Retinal pigment epithelial cell (primary cell): ENCODE measurements at regions not wholly inside any gene's neighbourhood (a gene's known extent, or its start where the extent isn't known, plus 50 kb on each side); places are given as distances from the start of the nearest gene placed in this dataset.

Source experiments
- DNase-seq: peaks from one replicate; pipeline ENCODE4 v3.0.0-alpha.2; 2010; ENCODE audit warnings: low read depth
- H3K4me3 ChIP-seq: 2 replicates; pipeline ENCODE4 v1.5.1; 2011; ENCODE audit warnings: mild to moderate bottlenecking, low read length, control low read depth, moderate library complexity
- CTCF ChIP-seq: conservative IDR thresholded peaks from 2 replicates; pipeline ENCODE4 v1.5.1; 2011; ENCODE audit warnings: low read depth, low read length, control low read depth, inconsistent platforms

GRCh38 chr11:92330114-92330513 lies 105.5 kb downstream of the FAT3 start:
- TF ChIP-seq CTCF = no peak
- no peak overlapping the region for H3K4me3 ChIP-seq
- DNase-seq = no peak

DNA sequence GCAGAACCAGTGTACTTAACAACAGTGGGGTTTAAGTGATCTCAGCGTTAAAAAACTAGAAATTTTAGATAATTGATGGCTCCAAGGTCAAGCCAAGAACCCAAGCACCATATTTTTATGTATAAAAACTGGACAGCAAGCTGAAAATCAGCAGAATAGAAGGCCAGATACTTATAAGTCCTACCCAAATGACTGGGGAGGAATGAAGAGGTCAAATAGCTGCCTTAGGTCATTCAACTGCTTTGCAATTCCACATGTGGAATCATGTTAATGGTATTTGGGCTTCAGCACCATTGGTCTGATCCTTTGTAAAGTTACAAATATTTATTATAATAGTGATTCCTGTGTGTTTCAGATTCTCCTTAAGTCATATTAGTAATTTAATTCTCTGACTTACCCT lies 108.4 kb downstream of the FAT3 start:
- no peak for DNase-seq
- no peak for TF ChIP-seq CTCF
- H3K4me3 ChIP-seq = no peak overlapping the region

GRCh38 chr11:92340839-92341238 lies 116.2 kb downstream of the FAT3 start:
- DNase-seq = no peak
- peak; percentile 33 for TF ChIP-seq CTCF
- H3K4me3 ChIP-seq = no peak overlapping the region

DNA sequence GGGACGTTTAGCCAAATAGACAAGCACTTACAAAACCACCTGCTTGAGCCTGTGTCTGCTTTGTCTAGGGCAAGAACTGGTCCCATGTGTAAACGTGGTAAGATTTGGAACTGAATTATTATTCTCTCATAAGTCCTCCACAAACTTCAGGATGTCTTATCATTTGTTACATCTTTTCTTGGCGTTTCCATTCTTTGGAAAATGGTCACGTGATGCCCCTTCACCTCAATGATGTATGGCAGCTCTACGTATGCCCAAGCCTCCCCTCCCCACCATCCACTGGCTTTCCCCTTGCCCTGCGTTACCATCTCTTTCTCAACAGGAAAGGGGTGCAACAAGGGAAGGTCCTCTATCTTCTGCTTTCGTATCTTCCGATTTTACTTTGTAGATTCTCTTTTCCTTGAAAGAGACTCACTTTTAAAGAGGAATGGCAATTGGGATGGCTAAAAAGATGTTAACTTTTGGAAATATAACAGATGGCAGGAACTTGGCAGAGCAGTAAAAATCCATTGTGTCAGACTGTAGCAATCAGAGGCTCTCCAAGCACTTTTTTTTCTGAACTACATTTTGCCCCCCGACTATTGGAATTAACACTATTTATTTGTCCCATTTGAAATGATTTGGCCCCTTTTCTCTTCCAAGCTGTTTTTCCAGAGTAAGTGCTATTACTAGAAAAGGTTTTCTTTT lies 117.6 kb downstream of the FAT3 start:
- no peak overlapping the region for H3K4me3 ChIP-seq
- DNase-seq = no peak
- no peak for TF ChIP-seq CTCF

DNA sequence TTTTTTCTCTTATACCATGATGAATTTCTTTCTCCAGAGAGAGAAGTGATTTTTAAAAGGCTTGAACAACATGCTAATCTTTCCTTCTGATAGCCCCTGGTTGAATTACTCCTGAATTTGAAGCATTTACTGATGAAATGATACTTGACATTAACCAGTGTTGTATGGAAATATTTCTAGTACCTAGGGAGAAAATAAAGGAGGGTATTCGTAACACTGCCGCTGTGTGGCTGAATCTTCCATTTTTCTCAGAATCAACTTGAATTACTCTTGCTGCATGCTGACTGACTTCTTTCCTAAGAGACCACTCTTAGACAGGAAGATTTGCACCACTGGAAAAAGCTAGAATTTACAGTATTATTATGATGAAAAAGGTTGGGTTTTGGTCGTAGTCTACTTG lies 118.3 kb downstream of the FAT3 start:
- no peak overlapping the region for H3K4me3 ChIP-seq
- no peak for DNase-seq
- no peak for TF ChIP-seq CTCF

GRCh38 chr11:92346220-92346619 lies 121.6 kb downstream of the FAT3 start:
- H3K4me3 ChIP-seq = no peak overlapping the region
- DNase-seq = no peak
- no peak for TF ChIP-seq CTCF

DNA sequence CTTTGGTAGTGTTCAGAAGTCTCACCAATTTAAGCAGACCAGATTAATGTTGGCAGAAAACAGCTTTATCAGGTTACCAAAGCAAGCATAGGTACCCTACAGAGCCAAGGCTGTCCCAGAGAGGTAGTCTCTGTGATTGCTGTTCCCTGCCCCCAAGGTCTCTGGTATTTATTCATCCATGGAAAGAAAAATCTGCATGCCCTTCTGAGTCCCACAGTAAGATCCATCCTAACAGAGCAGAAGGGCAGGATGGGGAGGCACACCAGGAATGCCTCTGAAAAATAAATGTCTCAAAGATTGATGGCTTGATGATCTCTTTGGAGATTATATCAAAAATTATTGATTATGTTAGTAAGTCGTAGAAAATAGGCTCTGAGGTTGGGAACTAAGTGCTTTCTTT lies 122.8 kb downstream of the FAT3 start:
- DNase-seq = no peak
- TF ChIP-seq CTCF = no peak
- H3K4me3 ChIP-seq = no peak overlapping the region
